BE2C (cell line): ENCODE measurements at regions not wholly inside any gene's neighbourhood (a gene's known extent, or its start where the extent isn't known, plus 50 kb on each side); places are given as distances from the start of the nearest gene placed in this dataset.
"Not testable (repeated sequence)": the region's sequence is repeated elsewhere in the genome, so short reads cannot be mapped to it uniquely, and the experiment has no call there.

Experiments used
- DNase-seq: peaks from one replicate; pipeline ENCODE4 v3.0.0-alpha.2; 2020
- H3K27me3 ChIP-seq: fragments of 250-450 bp; sonication (Bioruptor Pico); 2 replicates; pipeline ENCODE4 v1.5.1; 2020; ENCODE audit warnings: mild to moderate bottlenecking
- H3K36me3 ChIP-seq: fragments of 250-450 bp; sonication (Bioruptor Pico); 2 replicates; pipeline ENCODE4 v1.5.1; 2020; ENCODE audit warnings: mild to moderate bottlenecking
- H3K4me1 ChIP-seq: fragments of 250-450 bp; sonication (Bioruptor Pico); 2 replicates; pipeline ENCODE4 v1.5.1; 2020
- H3K4me3 ChIP-seq: 2 replicates; pipeline ENCODE4 v1.5.1; 2011; ENCODE audit warnings: low read depth, low read length
- H3K9me3 ChIP-seq: fragments of 250-450 bp; sonication (Bioruptor Pico); 2 replicates; pipeline ENCODE4 v1.5.1; 2020
- CTCF ChIP-seq: IDR thresholded peaks from 2 replicates; pipeline ENCODE4 v1.5.1; 2012; ENCODE audit warnings: mild to moderate bottlenecking, low read depth, low read length

- H3K4me1 ChIP-seq: no peaks in the 10 kb centered on the region; the same call in 1 of the 2 replicates
- TF ChIP-seq CTCF: no peak
Measured at GRCh38 chr12:19620222-19620621, 180.9 kb downstream of the AEBP2 start.

GRCh38 chr12:19623751-19624399 lies 184.6 kb downstream of the AEBP2 start:
- Histone ChIP-seq H3K36me3 (no peaks in the 10 kb centered on the region), H3K9me3 (no peaks in the 10 kb centered on the region), H3K4me1 (peaks cover 6% of the 10 kb centered on the region; the same call in 1 of the 2 replicates), H3K4me3 (no peak overlapping the region), H3K27me3 (no peaks in the 10 kb centered on the region)
- no peak for TF ChIP-seq CTCF
- DNase-seq: no peak

More at GRCh38 chr12:19620222-19620621, 180.9 kb downstream of the AEBP2 start:
- no peaks in the 10 kb centered on the region for H3K9me3 ChIP-seq
- no peak overlapping the region for H3K4me3 ChIP-seq
- no peaks in the 10 kb centered on the region for H3K27me3 ChIP-seq
- no peaks in the 10 kb centered on the region for H3K36me3 ChIP-seq
- no peak for DNase-seq

- H3K4me3 ChIP-seq: no peak overlapping the region
- peaks cover 6% of the 10 kb centered on the region; the same call in 1 of the 2 replicates for H3K4me1 ChIP-seq
- H3K27me3 ChIP-seq: no peaks in the 10 kb centered on the region
- no peak for TF ChIP-seq CTCF
- DNase-seq: no peak
- H3K36me3 ChIP-seq: no peaks in the 10 kb centered on the region
- no peaks in the 10 kb centered on the region for H3K9me3 ChIP-seq
Measured at GRCh38 chr12:19624491-19624890, 185.2 kb downstream of the AEBP2 start.

GRCh38 chr12:19625551-19625950 lies 186.3 kb downstream of the AEBP2 start:
- DNase-seq: peak; percentile 61

GRCh38 chr12:19627719-19628118 lies 188.4 kb downstream of the AEBP2 start:
- H3K4me3 ChIP-seq: no peak overlapping the region
- no peaks in the 10 kb centered on the region for H3K36me3 ChIP-seq
- DNase-seq: no peak
- H3K4me1 ChIP-seq: peaks cover 7% of the 10 kb centered on the region
- no peak for TF ChIP-seq CTCF
- H3K27me3 ChIP-seq: no peaks in the 10 kb centered on the region
- no peaks in the 10 kb centered on the region for H3K9me3 ChIP-seq

More at GRCh38 chr12:19625551-19625950, 186.3 kb downstream of the AEBP2 start:
- H3K4me1 ChIP-seq, H3K27me3 ChIP-seq, H3K4me3 ChIP-seq, H3K9me3 ChIP-seq, H3K36me3 ChIP-seq: not testable (repeated sequence)

GRCh38 chr12:19630536-19630935 lies 191.2 kb downstream of the AEBP2 start:
- TF ChIP-seq CTCF: no peak
- H3K27me3 ChIP-seq: no peaks in the 10 kb centered on the region
- H3K4me1 ChIP-seq: peaks cover 9% of the 10 kb centered on the region
- H3K9me3 ChIP-seq: no peaks in the 10 kb centered on the region
- no peak for DNase-seq
- no peak overlapping the region for H3K4me3 ChIP-seq
- H3K36me3 ChIP-seq: no peaks in the 10 kb centered on the region

GRCh38 chr12:19633194-19633593 lies 193.9 kb downstream of the AEBP2 start:
- TF ChIP-seq CTCF: no peak
- Histone ChIP-seq H3K4me3 (no peak overlapping the region), H3K9me3 (no peaks in the 10 kb centered on the region), H3K36me3 (no peaks in the 10 kb centered on the region), H3K27me3 (no peaks in the 10 kb centered on the region), H3K4me1 (peaks cover 5% of the 10 kb centered on the region)
- no peak for DNase-seq
